Activated CD4-positive, alpha-beta T cell treated with anti-CD3 and anti-CD28 coated beads, Interleukin-2, amount 10 ng/mL, durations not matched to agents 24 days and 14 days (primary cell): ENCODE measurements at regions not wholly inside any gene's neighbourhood (a gene's known extent, or its start where the extent isn't known, plus 50 kb on each side); places are given as distances from the start of the nearest gene placed in this dataset.
"Not testable (repeated sequence)": the region's sequence is repeated elsewhere in the genome, so short reads cannot be mapped to it uniquely, and the experiment has no call there.

ENCODE experiments used
- DNase-seq: peaks from one replicate; pipeline ENCODE4 v3.0.0; 2022
- H3K27ac Mint-ChIP-seq: one replicate; pipeline ENCODE4 v1.8.0; 2022; ENCODE audit warnings: mild to moderate bottlenecking, mixed read lengths
- H3K27me3 Mint-ChIP-seq: one replicate; pipeline ENCODE4 v1.8.0; 2022; ENCODE audit warnings: mixed read lengths
- H3K36me3 Mint-ChIP-seq: one replicate; pipeline ENCODE4 v1.8.0; 2022; ENCODE audit warnings: low read depth, mild to moderate bottlenecking, mixed read lengths
- H3K4me1 Mint-ChIP-seq: one replicate; pipeline ENCODE4 v1.8.0; 2021; ENCODE audit warnings: mixed read lengths
- H3K4me3 Mint-ChIP-seq: one replicate; pipeline ENCODE4 v1.8.0; 2022; ENCODE audit warnings: mild to moderate bottlenecking, moderate library complexity, mixed read lengths
- H3K9me3 Mint-ChIP-seq: one replicate; pipeline ENCODE4 v1.8.0; 2021; ENCODE audit warnings: mixed read lengths
- intact Hi-C: fragments of 100-400 bp; cut with micrococcal nuclease; formaldehyde crosslinking; loops from one replicate; pipeline ENCODE4 v1.15.1; 2023

- H3K27ac Mint-ChIP-seq, H3K27me3 Mint-ChIP-seq, H3K4me1 Mint-ChIP-seq, H3K36me3 Mint-ChIP-seq, H3K4me3 Mint-ChIP-seq, intact Hi-C loops, DNase-seq: not testable (repeated sequence)
- H3K9me3 Mint-ChIP-seq = peaks cover 10% of the 10 kb centered on the region
These were observed 85.6 kb upstream of the PPP2R3B start for GRCh38 chrX:472275-472674.

GRCh38 chrX:475926-476723, 89.4 kb upstream of the PPP2R3B start:
- Mint-ChIP-seq H3K27me3 (no peaks in the 10 kb centered on the region), H3K36me3 (no peaks in the 10 kb centered on the region), H3K27ac (no peak overlapping the region), H3K9me3 (peaks cover 10% of the 10 kb centered on the region), H3K4me1 (no peaks in the 10 kb centered on the region), H3K4me3 (no peak overlapping the region)
- intact Hi-C loops = no loop called here
- no peak for DNase-seq

DNA sequence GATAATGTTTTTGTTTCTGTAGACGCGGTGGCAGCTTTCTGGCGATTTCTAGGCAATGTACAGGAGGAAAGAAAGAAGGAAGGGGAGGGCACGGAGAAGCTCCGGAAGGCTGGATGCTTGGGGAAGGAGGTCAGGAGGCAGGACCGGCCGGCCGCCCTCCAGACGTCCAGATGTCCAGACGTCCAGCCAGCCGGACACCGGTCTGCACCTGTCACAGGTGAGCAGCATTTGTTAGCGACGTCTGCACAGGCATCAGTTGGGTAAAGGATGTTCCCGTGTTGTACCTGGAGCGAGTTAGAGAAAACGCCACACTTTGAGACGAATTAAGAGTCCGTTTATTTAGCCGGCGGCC, 90.0 kb upstream of the PPP2R3B start:
- Mint-ChIP-seq H3K36me3 (no peaks in the 10 kb centered on the region), H3K27me3 (no peaks in the 10 kb centered on the region), H3K9me3 (peaks cover 7% of the 10 kb centered on the region), H3K4me3 (no peak overlapping the region), H3K27ac (no peak overlapping the region), H3K4me1 (no peaks in the 10 kb centered on the region)
- intact Hi-C loops = no loop called here
- DNase-seq = no peak

DNA sequence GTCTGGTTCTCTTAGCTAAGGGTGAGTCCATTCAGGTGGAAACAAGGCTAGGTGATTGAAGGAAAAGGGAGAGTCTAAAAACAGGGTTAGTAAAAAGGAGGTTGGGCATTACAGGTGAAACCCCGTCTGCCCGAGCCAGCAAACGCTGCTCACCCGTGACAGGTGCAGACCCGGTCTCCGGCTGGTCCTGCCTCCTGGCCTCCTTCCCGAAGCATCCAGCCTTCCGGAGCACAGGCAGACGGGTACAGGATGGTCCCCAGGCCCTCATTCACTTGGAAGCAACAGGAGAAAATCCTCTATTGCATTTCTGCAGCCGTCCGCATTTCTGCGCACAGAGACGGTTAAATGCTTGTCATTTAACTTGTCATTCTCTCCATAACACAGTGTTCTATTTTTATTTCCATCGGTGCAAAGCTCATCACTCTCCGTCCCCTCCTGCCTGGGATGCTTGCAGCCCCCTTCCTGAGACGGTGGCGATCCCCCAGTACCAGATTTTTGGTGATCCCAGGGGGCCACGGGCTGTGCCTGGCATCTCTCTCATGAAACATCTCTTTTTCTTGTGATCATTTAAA, 90.8 kb upstream of the PPP2R3B start:
- no peak for DNase-seq
- Mint-ChIP-seq H3K4me1 (no peaks in the 10 kb centered on the region), H3K4me3 (no peak overlapping the region), H3K27me3 (no peaks in the 10 kb centered on the region), H3K27ac (no peak overlapping the region), H3K9me3 (peaks cover 3% of the 10 kb centered on the region), H3K36me3 (no peaks in the 10 kb centered on the region)
- intact Hi-C loops = no loop called here

GRCh38 chrX:479273-479981, 92.7 kb upstream of the PPP2R3B start:
- peaks cover 3% of the 10 kb centered on the region for H3K9me3 Mint-ChIP-seq
- intact Hi-C loops = no loop called here
- no peaks in the 10 kb centered on the region for H3K36me3 Mint-ChIP-seq
- no peak overlapping the region for H3K27ac Mint-ChIP-seq
- no peak overlapping the region for H3K4me3 Mint-ChIP-seq
- no peaks in the 10 kb centered on the region for H3K4me1 Mint-ChIP-seq
- DNase-seq = peak; percentile 63
- H3K27me3 Mint-ChIP-seq = no peaks in the 10 kb centered on the region

DNA sequence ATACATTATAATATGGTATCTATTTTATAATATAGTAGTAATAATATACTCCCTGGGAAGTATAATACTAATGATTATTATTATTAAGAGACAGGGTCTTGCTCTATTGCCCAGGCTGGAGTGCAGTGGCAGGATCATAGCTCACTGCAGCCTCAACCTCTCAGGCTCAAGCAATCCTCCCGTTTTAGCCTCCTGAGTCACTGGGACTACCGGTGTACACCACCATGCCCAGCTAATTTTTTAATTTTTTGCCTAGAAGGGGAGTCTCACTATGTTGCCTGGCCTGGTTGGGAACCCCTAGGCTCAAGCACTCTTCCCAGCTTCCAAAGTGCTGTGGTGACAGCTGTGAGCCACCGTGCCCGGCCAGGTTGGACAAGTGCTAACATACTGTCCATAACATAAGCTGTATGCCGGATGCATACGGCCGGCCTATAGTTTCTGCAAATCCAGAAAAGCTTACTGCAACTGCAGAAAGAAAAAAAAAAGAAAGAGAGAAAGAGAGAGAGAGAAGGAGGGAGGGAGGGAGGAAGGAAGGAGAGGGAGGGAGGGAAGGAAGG, 94.2 kb upstream of the PPP2R3B start:
- Mint-ChIP-seq H3K27ac (no peak overlapping the region), H3K36me3 (no peaks in the 10 kb centered on the region), H3K9me3 (peaks cover 3% of the 10 kb centered on the region), H3K4me1 (no peaks in the 10 kb centered on the region), H3K27me3 (no peaks in the 10 kb centered on the region), H3K4me3 (no peak overlapping the region)
- no peak for DNase-seq
- intact Hi-C loops = no loop called here

GRCh38 chrX:482192-482701, 95.5 kb upstream of the PPP2R3B start:
- intact Hi-C loops = no loop called here
- no peaks in the 10 kb centered on the region for H3K36me3 Mint-ChIP-seq

DNA sequence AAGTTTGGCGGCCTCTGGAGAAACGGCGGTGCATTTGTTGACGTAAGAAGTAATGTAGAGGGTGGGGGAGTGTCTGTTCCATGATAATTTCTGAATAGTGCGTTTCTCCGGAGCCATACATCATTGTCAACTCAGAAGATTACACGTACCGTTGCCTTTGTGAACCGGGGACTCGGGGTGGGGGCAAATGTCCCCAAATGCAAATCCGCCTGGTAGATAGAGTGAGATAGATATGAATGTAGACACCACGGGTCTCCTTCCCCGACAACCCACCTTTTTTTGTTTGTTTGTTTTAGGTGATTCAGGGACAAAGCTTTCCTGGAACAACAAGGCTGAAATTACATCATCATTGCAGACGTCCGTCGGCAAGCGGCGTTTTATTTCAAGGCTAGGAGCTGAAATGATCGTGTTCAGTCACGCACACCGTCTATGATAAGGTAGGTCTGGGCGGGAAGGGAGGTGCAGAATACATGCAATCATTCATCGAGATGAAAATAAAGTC, 96.0 kb upstream of the PPP2R3B start:
- intact Hi-C loops = no loop called here
- DNase-seq = no peak
- H3K4me1 Mint-ChIP-seq = no peaks in the 10 kb centered on the region
- H3K27me3 Mint-ChIP-seq = no peaks in the 10 kb centered on the region
- H3K27ac Mint-ChIP-seq = no peak overlapping the region
- H3K4me3 Mint-ChIP-seq = no peak overlapping the region
- peaks cover 3% of the 10 kb centered on the region for H3K9me3 Mint-ChIP-seq
- H3K36me3 Mint-ChIP-seq = no peaks in the 10 kb centered on the region

More at GRCh38 chrX:482192-482701, 95.5 kb upstream of the PPP2R3B start:
- no peaks in the 10 kb centered on the region for H3K27me3 Mint-ChIP-seq
- peaks cover 3% of the 10 kb centered on the region for H3K9me3 Mint-ChIP-seq
- DNase-seq = no peak
- H3K4me1 Mint-ChIP-seq = no peaks in the 10 kb centered on the region
- H3K4me3 Mint-ChIP-seq = no peak overlapping the region
- H3K27ac Mint-ChIP-seq = no peak overlapping the region

DNA sequence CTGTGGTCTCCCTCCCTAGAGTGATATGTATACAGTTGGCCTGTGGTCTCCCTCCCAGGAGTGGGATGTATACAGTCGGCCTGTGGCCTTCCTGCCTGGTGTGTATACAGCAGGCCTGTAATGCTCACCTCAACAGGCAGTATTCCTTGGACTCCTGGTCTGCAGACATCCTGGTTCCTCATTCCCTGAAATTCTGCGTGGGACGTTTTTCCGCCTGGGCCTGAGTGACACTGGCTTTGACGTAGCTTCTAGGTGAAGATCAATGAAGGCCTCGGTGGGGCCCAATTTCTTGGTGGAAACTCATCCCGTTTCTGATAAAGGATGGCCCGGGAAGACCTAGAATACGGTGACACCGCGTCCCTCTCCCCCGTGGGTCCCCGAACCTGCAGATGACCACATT, 98.7 kb upstream of the PPP2R3B start:
- Mint-ChIP-seq H3K4me3 (no peak overlapping the region), H3K36me3 (no peaks in the 10 kb centered on the region), H3K9me3 (peaks cover 3% of the 10 kb centered on the region), H3K4me1 (no peaks in the 10 kb centered on the region), H3K27me3 (no peaks in the 10 kb centered on the region), H3K27ac (no peak overlapping the region)
- intact Hi-C loops = no loop called here
- DNase-seq = no peak

DNA sequence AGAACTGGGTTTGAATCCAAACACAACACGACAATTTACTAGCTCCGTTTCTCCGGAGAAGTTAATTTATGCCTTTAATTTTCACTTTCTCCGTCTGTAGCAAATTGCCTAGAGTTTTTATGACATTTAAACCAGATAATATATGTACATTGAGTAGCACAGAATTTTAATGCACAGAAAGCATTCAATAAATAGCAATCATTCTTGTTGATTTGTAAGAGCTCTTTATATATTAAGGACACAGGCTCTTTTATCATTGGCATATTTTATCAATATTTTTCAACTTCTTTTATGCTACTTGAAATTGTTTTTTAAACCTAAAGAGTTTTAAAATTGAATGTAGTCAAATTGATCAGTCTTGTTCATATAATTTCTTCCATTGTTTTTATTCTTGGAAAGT, 99.6 kb upstream of the PPP2R3B start:
- Mint-ChIP-seq H3K27me3 (no peaks in the 10 kb centered on the region), H3K36me3 (no peaks in the 10 kb centered on the region), H3K27ac (no peak overlapping the region), H3K4me3 (no peak overlapping the region), H3K4me1 (no peaks in the 10 kb centered on the region), H3K9me3 (peaks cover 3% of the 10 kb centered on the region)
- intact Hi-C loops = no loop called here
- no peak for DNase-seq

GRCh38 chrX:487836-488235, 101.1 kb upstream of the PPP2R3B start:
- DNase-seq = no peak
- H3K27ac Mint-ChIP-seq = no peak overlapping the region
- no peaks in the 10 kb centered on the region for H3K27me3 Mint-ChIP-seq
- H3K4me1 Mint-ChIP-seq = no peaks in the 10 kb centered on the region
- no peaks in the 10 kb centered on the region for H3K36me3 Mint-ChIP-seq
- no peaks in the 10 kb centered on the region for H3K9me3 Mint-ChIP-seq
- intact Hi-C loops = no loop called here
- no peak overlapping the region for H3K4me3 Mint-ChIP-seq

GRCh38 chrX:489820-490219, 103.1 kb upstream of the PPP2R3B start:
- Mint-ChIP-seq H3K36me3 (no peaks in the 10 kb centered on the region), H3K27ac (no peak overlapping the region), H3K9me3 (no peaks in the 10 kb centered on the region), H3K4me3 (no peak overlapping the region), H3K4me1 (no peaks in the 10 kb centered on the region), H3K27me3 (no peaks in the 10 kb centered on the region)
- intact Hi-C loops = no loop called here
- no peak for DNase-seq

GRCh38 chrX:497186-498014, 110.7 kb upstream of the PPP2R3B start:
- DNase-seq = no peak
- H3K4me3 Mint-ChIP-seq = no peak overlapping the region
- H3K36me3 Mint-ChIP-seq = no peaks in the 10 kb centered on the region
- intact Hi-C loops = no loop called here
- H3K4me1 Mint-ChIP-seq = no peaks in the 10 kb centered on the region
- H3K27me3 Mint-ChIP-seq = no peaks in the 10 kb centered on the region
- peaks cover 9% of the 10 kb centered on the region for H3K9me3 Mint-ChIP-seq
- no peak overlapping the region for H3K27ac Mint-ChIP-seq
